ENCODE measurements at regions not wholly inside any gene's neighbourhood (a gene's known extent, or its start where the extent isn't known, plus 50 kb on each side); places are given as distances from the start of the nearest gene placed in this dataset.

- DNase-seq (ENCODE audit: low read depth in 2 of 2): no peak
These were observed 248.0 kb upstream of the TBC1D5 start for GRCh38 chr3:17990390-17990789.

- no peak for DNase-seq (ENCODE audit: low read depth in 2 of 2)
These were observed 244.0 kb upstream of the TBC1D5 start for GRCh38 chr3:17986348-17986816.

DNA sequence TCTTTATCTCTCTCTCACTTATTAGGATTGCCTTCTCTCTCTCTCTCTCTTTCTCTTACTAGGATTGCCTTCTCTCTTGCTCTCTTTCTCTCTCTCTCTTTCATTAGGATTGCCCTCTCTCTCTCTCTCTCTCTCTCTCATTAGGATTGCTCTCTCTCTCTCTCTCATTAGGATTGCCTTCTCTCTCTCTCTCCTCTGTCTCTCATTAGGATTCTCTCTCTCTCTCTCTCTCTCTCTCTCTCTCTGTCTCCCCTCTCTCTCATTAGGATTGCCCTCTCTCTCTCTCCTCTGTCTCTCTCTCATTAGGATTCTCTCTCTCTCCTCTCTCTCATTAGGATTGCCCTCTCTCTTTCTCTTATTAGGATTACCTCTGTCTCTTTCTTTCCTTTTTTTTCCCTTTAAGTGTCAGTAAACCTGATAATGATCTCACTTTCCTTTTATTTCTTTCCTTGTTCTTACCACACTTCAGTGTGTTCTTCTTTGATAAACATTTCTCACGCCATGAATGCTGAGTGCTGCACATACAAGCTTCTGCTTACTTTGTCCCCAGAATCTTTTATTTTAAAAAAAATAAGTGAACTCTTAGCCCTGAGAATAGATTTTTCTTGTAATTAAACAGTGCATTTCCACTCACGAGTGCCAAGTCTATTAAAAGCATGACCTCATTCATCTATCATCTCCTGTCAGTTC lies 243.4 kb upstream of the TBC1D5 start:
- DNase-seq (ENCODE audit: low read depth in 2 of 2): no peak

DNA sequence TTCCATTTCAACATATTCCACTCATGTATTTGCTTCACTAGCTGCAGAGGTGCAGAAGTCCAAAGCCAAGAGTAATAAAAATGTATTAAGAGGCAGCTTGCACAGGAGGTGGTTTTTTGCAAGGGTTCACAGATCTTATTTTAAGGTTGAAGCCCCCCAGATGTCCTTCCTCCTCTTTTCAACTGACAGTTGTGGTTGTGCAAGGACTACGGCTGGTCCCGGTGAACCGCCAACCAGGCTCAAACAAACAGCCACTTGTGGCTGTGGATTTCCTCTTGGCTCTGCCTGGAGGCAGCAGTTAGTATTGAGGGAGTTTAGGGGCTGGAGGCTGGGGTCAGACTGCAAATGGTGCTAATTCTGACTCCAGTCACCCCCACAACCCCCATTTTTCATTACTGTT lies 240.7 kb upstream of the TBC1D5 start:
- no peak for DNase-seq (ENCODE audit: low read depth in 2 of 2)

- no peak for DNase-seq (ENCODE audit: low read depth in 2 of 2)
These were observed 239.9 kb upstream of the TBC1D5 start for GRCh38 chr3:17982211-17982880.

DNA sequence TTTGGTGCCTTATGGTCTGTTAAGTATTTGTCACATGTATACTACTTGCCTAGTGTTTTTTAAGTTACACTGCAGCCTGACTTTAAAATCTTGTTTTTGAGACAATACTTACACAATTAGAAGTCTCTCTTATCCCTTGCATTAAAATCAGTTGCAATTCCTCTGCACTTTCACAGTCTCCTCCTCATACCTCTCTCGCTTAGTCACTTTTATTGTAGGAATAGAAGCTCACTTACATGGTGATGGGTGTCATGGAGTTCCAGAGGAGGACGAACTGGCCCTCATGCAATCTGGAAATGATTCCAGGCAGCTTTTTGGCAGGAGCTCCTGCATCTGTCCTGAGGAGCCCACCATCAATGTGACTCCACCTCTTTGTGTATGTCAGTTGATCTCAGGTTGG lies 238.4 kb upstream of the TBC1D5 start:
- DNase-seq (ENCODE audit: low read depth in 2 of 2): no peak

DNA sequence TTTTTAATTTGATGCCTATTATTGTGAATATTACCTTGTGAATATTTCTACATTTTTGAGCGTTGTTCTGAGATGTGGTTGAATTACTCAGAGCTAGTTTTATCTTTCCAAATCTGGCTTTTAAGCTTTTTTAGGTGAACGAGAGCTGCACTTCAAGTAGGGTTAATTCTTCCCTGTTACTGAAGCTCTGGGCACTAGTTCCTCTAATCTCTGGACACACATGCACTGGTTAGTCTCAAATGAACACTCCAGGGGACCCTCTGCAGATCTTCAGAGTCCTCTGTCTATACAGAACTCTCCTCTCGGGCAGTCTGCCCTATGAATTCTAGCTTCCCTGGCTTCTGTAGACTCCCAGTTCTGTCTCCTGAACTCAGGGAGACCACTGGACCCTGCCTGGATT lies 237.5 kb upstream of the TBC1D5 start:
- DNase-seq (ENCODE audit: low read depth in 2 of 2): no peak

DNA sequence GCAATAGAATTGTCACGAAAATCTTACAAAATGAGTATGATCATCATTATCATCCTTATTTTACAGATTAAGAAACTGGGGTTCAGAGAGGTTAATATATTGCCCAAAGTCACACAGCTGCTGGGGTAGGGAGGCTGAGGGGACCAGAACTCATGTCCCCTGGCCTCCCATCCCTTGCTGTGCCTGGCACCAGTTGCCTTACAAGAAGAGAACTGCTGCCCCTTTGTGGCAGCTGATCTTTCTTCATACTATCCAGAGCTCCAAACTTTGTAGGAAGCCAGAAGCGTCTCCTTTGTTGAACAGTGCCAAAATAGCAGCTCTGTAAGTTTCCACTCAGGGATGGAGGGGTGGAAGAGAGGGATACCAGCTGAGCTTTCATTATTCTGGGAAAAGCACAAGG lies 236.8 kb upstream of the TBC1D5 start:
- no peak for DNase-seq (ENCODE audit: low read depth in 2 of 2)

- no peak for DNase-seq (ENCODE audit: low read depth in 2 of 2)
These were observed 231.9 kb upstream of the TBC1D5 start for GRCh38 chr3:17974206-17974841.

DNA sequence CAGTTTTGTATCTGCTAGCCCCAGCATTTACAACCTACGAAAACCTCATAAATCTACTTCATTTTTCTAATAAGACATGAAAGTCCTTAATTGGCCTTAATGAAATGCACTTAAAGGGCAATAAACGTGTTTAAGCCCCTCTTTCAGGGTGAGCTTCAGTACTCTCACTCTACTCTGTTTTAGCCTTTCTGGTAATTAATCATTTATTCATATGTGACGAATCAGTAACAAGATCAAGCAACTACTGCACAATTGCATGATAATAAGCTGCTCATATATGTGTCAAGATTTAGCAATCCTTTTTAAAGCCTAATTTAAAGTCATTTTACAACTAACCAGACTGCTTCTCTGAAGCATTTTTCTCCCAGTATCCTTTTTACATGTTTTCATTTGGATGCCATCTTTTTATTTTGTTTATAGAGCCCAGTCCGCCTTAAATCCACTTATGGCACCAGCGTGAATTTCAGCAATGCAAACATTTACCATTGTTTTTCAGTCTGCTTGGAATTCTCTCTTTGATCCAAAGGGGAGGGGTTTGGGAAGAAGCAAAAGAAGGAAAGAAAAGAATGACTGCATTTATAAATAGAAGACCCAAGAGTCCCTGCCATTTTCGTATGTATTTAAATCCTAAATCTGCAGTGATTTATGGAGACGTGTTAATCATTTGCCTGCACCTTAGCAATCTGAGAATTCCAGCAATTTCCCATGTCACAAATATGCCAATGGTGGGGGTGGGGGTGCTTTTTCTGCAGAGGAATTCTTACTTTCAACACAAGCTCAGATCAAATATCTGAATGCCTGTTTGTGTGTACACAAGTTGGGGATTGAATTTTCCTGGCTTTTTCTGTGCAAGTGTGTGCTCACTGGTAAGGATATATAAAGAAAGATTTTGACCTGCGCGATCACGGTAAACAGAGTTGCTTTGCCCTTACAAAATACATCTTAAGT lies 230.8 kb upstream of the TBC1D5 start:
- DNase-seq (ENCODE audit: low read depth in 2 of 2): no peak

- DNase-seq (ENCODE audit: low read depth in 2 of 2): no peak
These were observed 230.0 kb upstream of the TBC1D5 start for GRCh38 chr3:17972476-17972875.

DNA sequence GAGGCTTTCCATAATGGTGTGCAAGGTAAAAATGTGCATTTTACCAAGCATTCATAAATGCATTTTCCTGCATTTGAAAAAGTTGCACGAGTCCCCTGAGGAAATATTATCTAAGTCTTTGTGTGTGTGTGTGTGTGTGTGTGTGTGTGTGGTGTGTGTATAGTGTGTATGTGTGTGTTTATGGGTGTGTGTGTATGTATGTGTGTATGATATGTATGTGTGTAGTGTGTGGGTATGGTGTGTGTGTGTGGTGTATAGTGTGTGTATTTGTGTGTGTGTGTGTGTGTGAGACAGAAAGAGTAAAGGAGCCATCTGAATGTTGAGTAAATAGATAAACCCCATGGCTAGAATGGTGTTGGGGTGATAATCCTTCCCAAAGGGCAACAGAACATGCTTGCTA lies 229.6 kb upstream of the TBC1D5 start:
- no peak for DNase-seq (ENCODE audit: low read depth in 2 of 2)

DNA sequence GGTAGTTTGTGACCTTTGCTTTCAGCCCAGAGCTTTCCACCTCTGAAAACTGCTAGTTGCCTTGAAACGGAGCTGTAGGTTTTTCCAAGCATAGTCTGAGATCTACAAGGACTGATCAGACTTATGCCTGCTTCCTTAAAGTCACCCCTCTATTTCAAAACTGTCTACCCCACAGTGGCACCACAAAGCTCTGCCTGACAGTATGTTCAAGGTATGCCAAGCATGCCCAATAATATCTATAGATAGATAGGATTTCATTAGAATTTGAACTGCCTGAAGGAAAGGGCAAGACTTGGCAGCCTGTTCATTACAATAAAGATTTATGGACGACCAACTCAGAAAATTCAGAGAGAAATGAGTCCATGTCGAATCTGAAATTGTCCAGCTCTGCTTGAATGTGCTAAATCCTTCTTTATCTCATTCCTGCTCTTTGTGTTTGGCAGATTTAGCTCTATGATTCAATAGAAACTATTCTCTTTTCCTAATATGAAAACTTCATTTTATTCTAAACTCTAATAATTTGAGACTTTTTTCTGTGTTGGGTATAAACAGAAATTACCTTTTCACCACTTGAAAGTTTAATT lies 227.6 kb upstream of the TBC1D5 start:
- DNase-seq (ENCODE audit: low read depth in 2 of 2): no peak

DNA sequence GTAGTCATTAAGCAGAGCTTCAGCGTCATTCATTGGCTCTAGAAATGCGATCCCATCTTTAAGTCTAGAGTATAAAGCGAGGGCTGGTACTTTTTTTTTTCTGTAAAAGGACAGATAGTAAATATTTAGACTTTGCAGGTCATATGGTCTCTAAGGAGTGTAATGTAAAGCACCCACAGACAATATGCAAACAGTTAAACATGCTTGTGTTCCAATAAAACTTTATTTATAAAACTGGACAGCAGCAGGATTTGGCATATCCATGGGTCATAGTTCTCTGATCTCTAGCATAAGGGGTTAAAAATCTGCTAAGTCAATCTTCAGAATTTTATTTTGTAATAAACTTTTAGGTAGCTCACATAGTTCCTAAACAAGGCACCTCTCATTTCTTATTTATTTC lies 226.8 kb upstream of the TBC1D5 start:
- DNase-seq (ENCODE audit: low read depth in 2 of 2): no peak

GRCh38 chr3:17967953-17968607 lies 225.6 kb upstream of the TBC1D5 start:
- no peak for DNase-seq (ENCODE audit: low read depth in 2 of 2)

GRCh38 chr3:17967111-17967510 lies 224.7 kb upstream of the TBC1D5 start:
- no peak for DNase-seq (ENCODE audit: low read depth in 2 of 2)

DNA sequence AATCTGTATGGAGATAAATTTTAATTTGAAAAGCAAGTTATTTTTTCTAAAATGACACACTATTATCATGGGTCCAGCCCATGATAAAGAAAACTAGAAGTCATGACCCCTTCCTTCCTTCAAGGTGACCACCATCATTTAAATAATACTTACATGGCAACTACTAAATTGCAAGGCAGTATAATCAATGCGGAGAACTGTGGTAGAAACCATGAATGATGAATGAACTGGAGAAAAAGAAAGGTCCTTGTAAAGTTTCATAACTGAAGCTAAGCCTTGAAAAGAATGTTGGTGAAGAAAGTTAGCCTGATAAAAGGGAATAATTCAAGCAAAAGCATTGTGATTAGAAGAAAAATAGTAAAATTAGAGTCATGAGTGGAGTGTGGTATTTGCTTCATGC lies 222.9 kb upstream of the TBC1D5 start:
- no peak for DNase-seq (ENCODE audit: low read depth in 2 of 2)

- no peak for DNase-seq (ENCODE audit: low read depth in 2 of 2)
These were observed 221.7 kb upstream of the TBC1D5 start for GRCh38 chr3:17964108-17964507.

DNA sequence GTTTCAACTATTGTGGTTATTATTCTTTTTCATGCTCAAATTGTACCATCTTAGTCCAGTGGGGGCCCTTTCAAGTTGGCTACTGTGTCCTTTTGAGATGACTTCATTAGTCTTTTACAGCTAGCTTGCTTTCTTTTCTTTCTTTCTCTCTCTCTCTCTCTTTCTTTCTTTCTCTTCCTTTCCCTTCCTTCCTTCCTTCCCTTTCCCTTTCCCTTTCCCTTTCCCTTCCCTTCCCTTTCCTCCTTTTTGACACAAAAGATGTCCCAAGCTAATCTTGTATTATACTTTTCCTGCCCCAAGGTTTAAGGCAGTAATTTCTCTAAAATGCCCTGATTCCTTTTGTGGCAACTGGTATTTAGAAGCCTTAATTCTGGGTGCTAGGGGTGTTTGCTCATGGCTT lies 213.0 kb upstream of the TBC1D5 start:
- DNase-seq (ENCODE audit: low read depth in 2 of 2): no peak

DNA sequence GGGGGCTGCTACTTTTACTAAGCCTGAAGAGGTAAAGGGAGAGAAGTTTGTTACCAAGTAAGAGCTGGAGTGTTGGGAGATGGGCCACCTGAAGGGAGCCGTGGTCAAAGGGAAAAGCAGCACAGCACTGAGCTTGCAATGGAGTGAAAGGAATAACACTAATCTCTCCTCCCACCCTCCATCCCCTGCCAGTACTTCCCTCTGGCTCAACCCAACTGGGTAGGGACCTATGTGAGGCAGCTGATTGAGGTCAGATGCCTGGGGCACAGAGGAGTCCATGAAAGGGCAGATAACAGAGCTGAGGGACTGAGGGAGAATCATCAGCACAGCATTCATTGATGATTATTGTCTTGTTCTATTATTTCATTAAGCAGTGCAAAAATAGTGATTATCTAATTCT lies 212.4 kb upstream of the TBC1D5 start:
- DNase-seq (ENCODE audit: low read depth in 2 of 2): no peak

- DNase-seq (ENCODE audit: low read depth in 2 of 2): no peak
These were observed 208.8 kb upstream of the TBC1D5 start for GRCh38 chr3:17951241-17951640.
